ENCODE measurements at regions not wholly inside any gene's neighbourhood (a gene's known extent, or its start where the extent isn't known, plus 50 kb on each side); places are given as distances from the start of the nearest gene placed in this dataset.

DNA sequence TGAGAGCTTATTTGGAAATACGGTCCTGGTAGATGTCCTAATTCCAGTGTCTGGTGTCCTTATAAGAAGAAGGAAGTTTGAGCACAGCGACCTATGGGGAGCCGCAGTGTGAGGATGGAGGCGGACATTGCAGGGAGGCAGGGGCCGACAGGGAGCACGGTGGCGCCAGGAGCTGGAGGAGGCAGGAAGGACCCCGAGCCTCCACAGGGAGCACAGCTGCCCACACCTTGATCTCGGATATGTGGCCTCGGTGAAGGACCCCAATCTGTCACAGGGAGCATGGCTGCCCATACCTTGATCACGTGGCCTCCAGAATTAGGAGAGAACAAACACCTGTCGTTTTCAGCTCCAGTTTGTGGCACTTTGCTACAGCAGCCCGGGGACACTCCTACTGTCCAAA is 461.6 kb upstream of the SALL3 start:
- no peak for DNase-seq (ENCODE audit: low read depth in 4 of 4, low spot score in 1 of 4)

DNA sequence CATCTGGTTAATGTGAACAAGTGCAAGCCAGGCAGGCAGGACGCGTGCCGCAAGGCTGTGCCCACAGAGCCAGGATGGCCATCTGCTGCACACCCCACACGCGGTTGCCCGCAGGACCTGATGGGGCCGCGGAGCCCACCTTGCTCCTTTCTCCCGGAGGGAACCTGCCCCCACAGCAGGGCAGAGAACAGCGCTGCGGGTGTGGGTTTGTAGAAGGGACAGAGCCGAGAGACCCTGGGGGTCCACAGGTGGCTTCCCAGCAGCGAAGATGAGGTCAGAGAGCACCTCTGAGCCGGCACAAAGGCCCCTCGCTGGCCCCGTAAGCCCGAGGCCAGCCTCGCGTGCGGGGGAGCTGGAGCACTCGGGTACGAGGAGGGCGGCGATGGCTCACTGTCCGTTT is 460.8 kb upstream of the SALL3 start:
- DNase-seq (ENCODE audit: low read depth in 4 of 4, low spot score in 1 of 4), result no peak

- DNase-seq (ENCODE audit: low read depth in 4 of 4, low spot score in 1 of 4), result no peak
Observed at GRCh38 chr18:78519394-78520062, 460.1 kb upstream of the SALL3 start.

- DNase-seq (ENCODE audit: low read depth in 4 of 4, low spot score in 1 of 4), result no peak
Observed at GRCh38 chr18:78521136-78521535, 458.5 kb upstream of the SALL3 start.

DNA sequence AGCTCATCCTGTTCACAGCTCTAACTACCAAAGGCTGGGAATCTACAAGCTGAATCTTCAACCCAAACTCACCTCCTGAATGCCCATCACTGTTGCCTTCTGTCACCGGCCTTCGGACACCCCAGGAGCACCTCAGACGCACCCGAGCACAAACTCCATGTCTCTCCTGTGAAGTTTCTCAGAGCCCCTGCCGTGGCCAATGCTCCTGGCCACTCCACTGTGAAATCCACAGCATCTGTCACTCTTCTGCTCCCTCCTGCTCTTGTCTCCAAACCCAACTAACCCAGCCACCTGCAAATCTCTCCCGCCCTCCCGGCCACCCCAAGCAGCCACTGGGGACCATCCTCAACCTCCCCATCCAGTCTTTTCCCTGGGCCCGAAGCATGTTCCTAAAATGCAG is 457.9 kb upstream of the SALL3 start:
- no peak for DNase-seq (ENCODE audit: low read depth in 4 of 4, low spot score in 1 of 4)

GRCh38 chr18:78522507-78522906 is 457.1 kb upstream of the SALL3 start:
- DNase-seq (ENCODE audit: low read depth in 4 of 4, low spot score in 1 of 4), result no peak

GRCh38 chr18:78523850-78524249 is 455.8 kb upstream of the SALL3 start:
- DNase-seq (ENCODE audit: low read depth in 4 of 4, low spot score in 1 of 4), result no peak

DNA sequence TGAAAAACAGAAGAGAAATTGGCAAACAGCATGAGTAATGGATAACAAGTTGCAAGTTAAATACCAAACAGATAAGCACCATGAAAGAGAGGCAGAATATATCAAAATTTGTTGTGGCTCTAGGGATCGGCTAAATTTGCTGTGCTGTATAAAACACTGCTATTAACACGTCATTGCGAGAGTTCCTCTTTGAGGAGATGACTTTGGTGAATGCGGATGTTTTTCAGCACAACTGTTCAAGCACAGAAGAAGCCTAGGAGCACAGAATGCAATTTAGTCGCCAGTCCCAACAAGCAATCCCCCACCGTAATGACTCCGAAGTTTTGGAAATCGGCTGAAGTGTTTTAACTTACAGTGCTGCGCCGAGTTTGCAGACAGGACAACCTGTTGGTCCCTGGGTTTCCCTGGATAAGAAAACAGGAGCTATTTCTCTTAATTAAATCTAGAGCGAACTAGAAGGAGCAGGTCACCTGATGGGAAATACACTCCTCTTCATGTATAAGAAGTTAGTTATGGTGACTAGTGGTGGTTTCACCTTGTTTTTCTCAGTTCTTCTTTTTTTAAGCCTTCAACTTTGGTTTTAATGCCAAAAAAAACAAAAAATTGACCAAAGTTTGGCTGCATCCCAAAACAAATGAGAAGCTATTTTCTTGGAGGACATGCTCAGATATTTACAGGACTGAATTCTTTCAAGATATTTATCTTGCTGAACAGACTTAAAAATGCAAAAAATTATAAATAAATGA is 454.1 kb upstream of the SALL3 start:
- no peak for DNase-seq (ENCODE audit: low read depth in 4 of 4, low spot score in 1 of 4)

DNA sequence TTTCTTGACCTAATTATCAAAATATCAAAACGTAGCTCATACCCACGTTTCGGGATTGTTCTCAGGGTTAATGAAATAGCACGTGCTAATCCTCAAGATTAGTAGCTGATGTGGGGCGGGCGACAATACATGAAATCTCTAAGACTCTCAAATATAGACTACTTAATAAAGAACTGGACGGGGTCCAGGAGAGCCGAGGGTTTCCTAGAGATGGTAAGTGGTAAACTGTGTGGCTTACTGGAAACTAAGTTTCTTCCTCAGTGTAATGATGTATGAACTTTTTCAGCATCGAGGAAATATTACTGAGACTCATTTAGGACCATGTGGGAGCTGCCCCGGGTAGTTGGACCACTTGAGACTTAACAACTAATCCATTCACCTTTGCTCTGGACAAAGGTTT is 453.3 kb upstream of the SALL3 start:
- no peak for DNase-seq (ENCODE audit: low read depth in 4 of 4, low spot score in 1 of 4)

DNA sequence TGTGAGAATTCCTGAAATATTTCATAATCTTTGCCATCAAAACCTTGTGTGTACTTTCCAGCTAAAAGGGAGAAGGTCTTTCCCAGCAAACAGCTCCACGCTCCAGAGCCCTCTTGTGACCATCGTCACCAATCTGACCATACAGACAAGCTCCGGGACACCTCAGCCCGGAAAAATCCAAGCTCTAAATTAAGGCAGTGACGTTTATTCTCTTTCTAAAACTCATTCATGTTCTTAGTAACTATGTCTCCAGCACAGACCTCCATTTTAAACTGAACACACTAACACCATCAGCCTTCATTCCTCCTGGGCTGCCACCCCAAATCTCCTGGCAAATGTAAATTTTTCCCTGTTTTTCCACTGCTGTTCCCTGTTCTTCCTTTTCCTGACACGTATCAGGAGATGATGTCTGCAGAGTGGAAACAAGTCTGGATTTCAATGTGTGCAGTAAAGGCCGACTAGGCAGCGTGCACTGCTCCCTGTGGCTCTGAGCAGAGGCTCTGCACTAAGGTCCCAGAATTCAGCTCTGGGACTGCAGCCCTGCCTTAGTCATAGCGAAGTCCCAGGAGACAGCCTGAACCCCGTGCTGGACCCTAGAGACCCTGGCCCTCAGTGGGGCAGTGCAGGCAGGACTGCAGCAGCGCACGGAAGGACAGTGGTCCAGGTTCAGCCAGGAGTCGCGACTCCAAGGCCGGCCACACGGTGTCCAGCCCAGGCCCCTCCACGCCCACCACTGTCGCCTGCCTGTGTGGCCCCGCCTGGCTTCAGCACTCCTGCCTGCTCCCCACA is 452.5 kb upstream of the SALL3 start:
- no peak for DNase-seq (ENCODE audit: low read depth in 4 of 4, low spot score in 1 of 4)

GRCh38 chr18:78527984-78528383 is 451.6 kb upstream of the SALL3 start:
- no peak for DNase-seq (ENCODE audit: low read depth in 4 of 4, low spot score in 1 of 4)

DNA sequence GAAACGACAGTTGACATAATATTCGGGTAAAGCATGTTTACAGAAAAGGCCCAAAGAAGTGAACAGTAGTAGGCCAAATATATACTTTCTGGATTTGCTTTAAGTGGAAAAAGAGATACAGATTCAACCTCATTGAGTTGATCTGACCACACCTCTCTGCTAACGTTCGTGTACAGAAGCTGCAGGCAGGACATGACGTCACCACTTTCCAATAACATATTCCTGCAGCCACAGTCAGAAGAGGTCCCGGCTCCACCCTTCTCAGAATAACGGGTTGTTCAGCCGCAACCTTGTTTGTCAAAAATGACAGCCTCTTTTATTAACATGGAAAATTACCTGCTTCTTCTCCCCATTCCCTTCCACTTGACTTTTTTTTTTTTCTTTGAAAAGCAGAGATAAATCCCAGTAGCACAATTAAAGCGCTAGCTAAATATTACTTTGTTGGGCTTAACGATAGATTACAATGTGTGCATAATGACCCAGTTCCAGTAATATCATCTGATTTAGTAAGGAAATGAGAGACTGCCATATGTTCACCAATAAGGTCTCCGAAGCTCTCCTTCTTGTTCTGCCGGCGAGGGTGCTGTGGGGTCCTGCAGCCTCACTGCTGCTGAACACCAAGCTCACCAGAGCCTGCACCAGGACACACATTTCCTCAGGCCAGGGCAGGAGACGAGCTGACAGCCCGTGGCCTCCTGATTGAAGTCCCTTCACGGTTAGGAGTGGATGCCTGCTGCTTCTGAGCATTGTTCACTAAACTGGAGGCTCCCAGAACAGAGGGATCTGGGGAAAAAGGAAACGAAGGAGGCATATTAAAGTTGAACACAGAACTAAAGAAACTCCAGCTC is 451.0 kb upstream of the SALL3 start:
- no peak for DNase-seq (ENCODE audit: low read depth in 4 of 4, low spot score in 1 of 4)

GRCh38 chr18:78531637-78532036 is 448.0 kb upstream of the SALL3 start:
- DNase-seq (ENCODE audit: low read depth in 4 of 4, low spot score in 1 of 4), result no peak

GRCh38 chr18:78538669-78539440 is 440.8 kb upstream of the SALL3 start:
- DNase-seq (ENCODE audit: low read depth in 4 of 4, low spot score in 1 of 4), result no peak

DNA sequence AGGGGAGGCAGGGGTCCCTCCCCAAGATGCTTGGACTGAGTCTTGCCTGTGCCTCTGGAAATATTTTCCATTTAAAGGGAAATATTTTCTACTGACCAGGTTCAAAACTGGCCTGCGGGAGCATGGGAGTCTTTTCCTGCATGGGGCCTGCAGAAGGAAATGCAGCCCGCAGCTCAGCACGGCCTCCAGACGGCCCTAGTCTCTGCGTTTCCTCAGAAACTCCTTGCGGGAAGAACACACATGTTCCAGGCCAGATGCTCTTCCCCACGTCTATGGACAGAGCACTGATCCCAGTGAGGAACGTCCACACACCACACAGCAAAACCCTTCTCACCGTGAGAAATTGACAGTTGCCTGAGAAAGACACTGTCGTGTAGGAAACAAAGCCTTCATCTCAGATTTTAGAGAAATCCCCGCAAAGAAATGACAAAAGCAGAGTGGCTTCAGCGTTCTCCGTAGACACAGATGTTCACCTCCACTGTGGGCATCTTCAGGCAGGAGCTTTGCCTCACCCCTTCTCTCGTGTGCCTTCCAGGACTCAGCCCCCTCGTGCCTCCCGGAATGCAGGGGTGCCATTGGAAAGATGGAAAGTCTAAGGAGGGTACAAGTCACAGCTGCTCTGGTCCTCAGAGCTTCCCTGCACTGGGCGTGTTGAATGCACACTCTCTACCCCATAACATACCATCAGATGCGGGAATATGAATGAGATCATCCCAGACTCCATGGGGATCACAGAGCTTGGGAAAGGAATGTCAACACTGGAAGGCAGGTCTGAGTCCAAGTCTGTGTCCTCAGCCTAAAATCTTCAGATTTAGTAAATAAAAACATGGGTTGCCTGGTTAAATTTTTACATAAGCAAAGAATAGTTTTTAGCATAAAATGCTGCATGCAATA is 438.7 kb upstream of the SALL3 start:
- DNase-seq (ENCODE audit: low read depth in 4 of 4, low spot score in 1 of 4), result no peak

GRCh38 chr18:78542204-78542603 is 437.4 kb upstream of the SALL3 start:
- no peak for DNase-seq (ENCODE audit: low read depth in 4 of 4, low spot score in 1 of 4)

DNA sequence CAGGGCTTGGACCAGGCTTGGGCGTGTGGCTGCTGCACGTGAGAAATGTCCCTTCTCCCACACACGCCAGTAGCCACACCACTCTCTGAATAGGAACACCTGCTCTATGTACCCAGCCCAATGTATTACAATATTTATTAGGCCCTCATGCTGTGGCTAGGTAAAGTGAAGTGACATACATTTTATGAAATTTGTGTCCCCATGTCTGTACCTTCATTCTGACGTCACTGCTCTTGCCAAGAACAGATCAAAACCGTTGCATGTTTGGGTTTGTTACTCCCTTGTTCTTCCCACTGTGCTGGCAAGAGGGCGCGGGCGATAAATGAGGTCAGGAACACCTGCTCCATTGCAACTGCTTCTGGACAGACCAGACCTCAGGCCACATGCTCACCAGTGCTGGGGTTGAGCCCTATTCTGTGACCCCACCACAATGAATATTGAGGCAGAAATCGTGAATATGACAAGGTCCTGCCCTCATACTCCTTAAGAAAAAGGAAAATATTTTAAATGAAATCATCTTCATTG is 436.4 kb upstream of the SALL3 start:
- DNase-seq (ENCODE audit: low read depth in 4 of 4, low spot score in 1 of 4), result no peak

GRCh38 chr18:78546281-78546680 is 433.3 kb upstream of the SALL3 start:
- DNase-seq (ENCODE audit: low read depth in 4 of 4, low spot score in 1 of 4), result no peak

DNA sequence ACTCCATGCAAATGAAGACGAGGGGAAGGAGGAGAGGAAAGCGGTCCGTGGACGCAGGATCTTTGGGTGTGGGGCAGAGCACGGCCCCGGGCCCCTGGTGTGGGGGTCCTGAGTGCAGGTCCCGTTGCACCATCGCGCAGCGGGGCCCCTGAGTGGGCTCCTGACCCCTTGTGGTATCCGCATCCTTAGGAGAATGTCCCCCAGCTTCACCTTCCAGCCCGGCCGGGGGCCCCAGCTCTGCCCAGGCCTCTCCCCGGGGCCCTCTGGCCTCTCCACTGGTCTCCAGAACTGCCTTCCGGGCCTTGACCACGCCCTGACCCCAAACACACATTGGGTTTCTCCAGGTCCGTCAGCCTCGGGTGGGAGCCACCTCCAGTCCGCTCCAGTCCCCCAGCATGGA is 431.8 kb upstream of the SALL3 start:
- DNase-seq (ENCODE audit: low read depth in 4 of 4, low spot score in 1 of 4), result no peak
